ENCODE measurements at regions not wholly inside any gene's neighbourhood (a gene's known extent, or its start where the extent isn't known, plus 50 kb on each side); places are given as distances from the start of the nearest gene placed in this dataset.

- DNase-seq (ENCODE audit: low read depth in 1 of 2, low spot score in 1 of 2), result no peak
- H3K27ac ChIP-seq (replicated peaks), result no peak overlapping the region
- H3K4me3 ChIP-seq (replicated peaks; ENCODE audit: insufficient read depth, low read length), result no peak overlapping the region
- TF ChIP-seq POLR2AphosphoS5 (IDR thresholded peaks at IDR 0.05; ENCODE audit: low read depth), result no peak
- TF ChIP-seq REST (IDR thresholded peaks at IDR 0.05; ENCODE audit: insufficient replicate concordance, low read depth), result no peak
- TF ChIP-seq GABPA (IDR thresholded peaks at IDR 0.05; ENCODE audit: low read depth), result no peak
- TF ChIP-seq SPI1 (IDR thresholded peaks at IDR 0.05; ENCODE audit: borderline replicate concordance, low read depth), result no peak
- no peak for TF ChIP-seq CTCF (IDR thresholded peaks at IDR 0.05; ENCODE audit: insufficient read depth, low read length)
- no peaks in the 10 kb centered on the region for H3K27me3 ChIP-seq (ENCODE audit: insufficient read depth, poor library complexity, severe bottlenecking)
Observed at GRCh38 chr7:155216475-155217272, 81.0 kb upstream of the INSIG1 start.

- Histone ChIP-seq H3K4me3 (replicated peaks; ENCODE audit: insufficient read depth, low read length) (no peak overlapping the region), H3K27ac (replicated peaks) (no peak overlapping the region), H3K27me3 (ENCODE audit: insufficient read depth, poor library complexity, severe bottlenecking) (no peaks in the 10 kb centered on the region)
- DNase-seq (ENCODE audit: low read depth in 1 of 2, low spot score in 1 of 2), result no peak
- TF ChIP-seq GABPA (IDR thresholded peaks at IDR 0.05; ENCODE audit: low read depth), result no peak
- TF ChIP-seq SPI1 (IDR thresholded peaks at IDR 0.05; ENCODE audit: borderline replicate concordance, low read depth), result no peak
- TF ChIP-seq CTCF (IDR thresholded peaks at IDR 0.05; ENCODE audit: insufficient read depth, low read length), result no peak
- no peak for TF ChIP-seq POLR2AphosphoS5 (IDR thresholded peaks at IDR 0.05; ENCODE audit: low read depth)
- no peak for TF ChIP-seq REST (IDR thresholded peaks at IDR 0.05; ENCODE audit: insufficient replicate concordance, low read depth)
Observed at GRCh38 chr7:155217634-155218033, 80.0 kb upstream of the INSIG1 start.

- no peak overlapping the region for H3K27ac ChIP-seq (replicated peaks)
- no peak for TF ChIP-seq REST (IDR thresholded peaks at IDR 0.05; ENCODE audit: insufficient replicate concordance, low read depth)
- TF ChIP-seq POLR2AphosphoS5 (IDR thresholded peaks at IDR 0.05; ENCODE audit: low read depth), result no peak
- TF ChIP-seq CTCF (IDR thresholded peaks at IDR 0.05; ENCODE audit: insufficient read depth, low read length), result no peak
- TF ChIP-seq GABPA (IDR thresholded peaks at IDR 0.05; ENCODE audit: low read depth), result no peak
- TF ChIP-seq SPI1 (IDR thresholded peaks at IDR 0.05; ENCODE audit: borderline replicate concordance, low read depth), result no peak
Observed at GRCh38 chr7:155218276-155219153, 79.2 kb upstream of the INSIG1 start.

More at GRCh38 chr7:155218276-155219153, 79.2 kb upstream of the INSIG1 start:
- H3K27me3 ChIP-seq (ENCODE audit: insufficient read depth, poor library complexity, severe bottlenecking), result no peaks in the 10 kb centered on the region
- DNase-seq (ENCODE audit: low read depth in 1 of 2, low spot score in 1 of 2), result no peak
- no peak overlapping the region for H3K4me3 ChIP-seq (replicated peaks; ENCODE audit: insufficient read depth, low read length)

All from HL-60 (cell line).